ENCODE measurements at regions not wholly inside any gene's neighbourhood (a gene's known extent, or its start where the extent isn't known, plus 50 kb on each side); places are given as distances from the start of the nearest gene placed in this dataset.

GRCh38 chr6:23601811-23602345 lies 524.1 kb upstream of the NRSN1 start:
- H3K4me3 ChIP-seq (ENCODE audit: low read depth, low read length): no peak overlapping the region
- peak; percentile 5 for DNase-seq (ENCODE audit: low read depth)
- TF ChIP-seq CTCF (conservative IDR thresholded peaks at IDR 0.05; ENCODE audit: low read depth, low read length): no peak

DNA sequence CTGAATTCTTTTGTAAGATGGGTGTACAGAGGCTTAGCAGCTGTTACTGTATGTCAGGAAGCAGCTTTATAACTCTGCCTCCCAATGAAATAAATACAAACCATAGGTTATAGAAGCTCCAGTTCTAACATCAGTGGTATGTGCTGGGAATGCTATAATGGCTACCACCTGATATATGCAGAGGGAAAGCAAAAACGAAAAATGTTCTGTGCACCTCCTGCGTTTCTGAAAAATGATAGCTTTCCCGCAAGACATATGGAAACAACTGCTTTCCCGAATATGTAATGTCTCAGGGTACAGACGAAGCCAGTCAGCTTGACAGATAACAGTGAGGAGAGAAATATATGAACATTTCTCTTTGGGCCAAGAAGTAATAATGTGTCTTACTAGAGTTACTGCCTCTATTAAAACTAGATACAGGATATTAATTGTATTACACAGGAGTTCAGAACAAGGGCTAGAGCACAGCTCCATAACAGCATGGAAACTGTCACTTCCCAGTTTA lies 517.0 kb upstream of the NRSN1 start:
- H3K4me3 ChIP-seq (ENCODE audit: low read depth, low read length): no peak overlapping the region
- no peak for DNase-seq (ENCODE audit: low read depth)
- TF ChIP-seq CTCF (conservative IDR thresholded peaks at IDR 0.05; ENCODE audit: low read depth, low read length): no peak

DNA sequence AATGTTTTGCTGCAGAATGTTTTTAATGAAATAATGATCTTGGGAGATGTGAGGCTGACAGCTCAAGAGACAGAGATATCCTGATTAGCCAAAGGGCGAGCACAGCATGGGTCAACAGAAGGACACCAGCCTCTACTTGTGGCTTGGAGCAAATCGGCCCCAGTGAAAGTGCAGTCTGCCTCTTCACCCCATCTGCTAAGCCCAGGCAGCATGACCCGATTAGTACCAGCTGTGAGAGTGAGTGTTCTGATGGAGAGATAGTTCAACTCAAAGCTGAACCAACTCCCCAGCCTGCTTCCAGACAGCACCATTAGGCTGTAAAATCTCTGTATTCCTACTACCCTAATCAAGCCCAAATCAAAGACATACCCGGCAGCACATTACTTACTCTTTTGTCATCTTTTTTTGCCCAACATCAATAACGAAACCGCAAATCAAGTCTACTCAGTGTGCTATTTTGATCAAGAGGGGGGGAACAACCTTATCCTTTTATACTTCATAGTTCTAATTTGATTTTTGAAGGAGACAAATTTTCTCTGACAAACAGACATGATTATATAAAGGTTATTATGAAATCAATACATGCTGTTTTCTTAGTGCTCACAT lies 514.1 kb upstream of the NRSN1 start:
- no peak for DNase-seq (ENCODE audit: low read depth)
- H3K4me3 ChIP-seq (ENCODE audit: low read depth, low read length): no peak overlapping the region
- no peak for TF ChIP-seq CTCF (conservative IDR thresholded peaks at IDR 0.05; ENCODE audit: low read depth, low read length)

- H3K4me3 ChIP-seq (ENCODE audit: low read depth, low read length): no peak overlapping the region
- DNase-seq (ENCODE audit: low read depth): no peak
- TF ChIP-seq CTCF (conservative IDR thresholded peaks at IDR 0.05; ENCODE audit: low read depth, low read length): no peak
Measured at GRCh38 chr6:23618366-23618765, 507.6 kb upstream of the NRSN1 start.

DNA sequence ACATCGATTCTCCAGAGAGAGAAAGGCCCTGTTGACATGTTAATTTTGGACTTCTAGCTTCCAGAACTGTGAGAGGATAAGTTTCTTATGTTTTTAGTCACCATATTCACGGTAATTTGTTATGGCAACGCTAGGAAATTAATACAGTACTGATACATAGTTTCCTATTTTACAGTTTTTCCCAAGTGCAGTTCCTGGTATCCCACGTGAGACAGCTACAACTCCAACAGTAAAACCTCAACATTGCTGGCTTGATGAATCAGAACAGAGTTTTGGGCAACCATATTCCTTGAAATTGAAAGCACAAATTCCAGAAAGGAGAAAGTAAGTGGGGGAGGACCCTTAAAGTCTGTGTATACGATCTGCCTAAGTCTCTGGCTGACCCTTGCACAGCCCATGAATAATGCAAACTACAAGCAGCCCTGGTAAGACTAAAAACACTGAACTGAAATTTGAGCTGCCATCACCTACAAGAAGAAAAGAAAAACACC lies 505.1 kb upstream of the NRSN1 start:
- peak; percentile 56 for DNase-seq (ENCODE audit: low read depth)
- no peak overlapping the region for H3K4me3 ChIP-seq (ENCODE audit: low read depth, low read length)
- no peak for TF ChIP-seq CTCF (conservative IDR thresholded peaks at IDR 0.05; ENCODE audit: low read depth, low read length)

DNA sequence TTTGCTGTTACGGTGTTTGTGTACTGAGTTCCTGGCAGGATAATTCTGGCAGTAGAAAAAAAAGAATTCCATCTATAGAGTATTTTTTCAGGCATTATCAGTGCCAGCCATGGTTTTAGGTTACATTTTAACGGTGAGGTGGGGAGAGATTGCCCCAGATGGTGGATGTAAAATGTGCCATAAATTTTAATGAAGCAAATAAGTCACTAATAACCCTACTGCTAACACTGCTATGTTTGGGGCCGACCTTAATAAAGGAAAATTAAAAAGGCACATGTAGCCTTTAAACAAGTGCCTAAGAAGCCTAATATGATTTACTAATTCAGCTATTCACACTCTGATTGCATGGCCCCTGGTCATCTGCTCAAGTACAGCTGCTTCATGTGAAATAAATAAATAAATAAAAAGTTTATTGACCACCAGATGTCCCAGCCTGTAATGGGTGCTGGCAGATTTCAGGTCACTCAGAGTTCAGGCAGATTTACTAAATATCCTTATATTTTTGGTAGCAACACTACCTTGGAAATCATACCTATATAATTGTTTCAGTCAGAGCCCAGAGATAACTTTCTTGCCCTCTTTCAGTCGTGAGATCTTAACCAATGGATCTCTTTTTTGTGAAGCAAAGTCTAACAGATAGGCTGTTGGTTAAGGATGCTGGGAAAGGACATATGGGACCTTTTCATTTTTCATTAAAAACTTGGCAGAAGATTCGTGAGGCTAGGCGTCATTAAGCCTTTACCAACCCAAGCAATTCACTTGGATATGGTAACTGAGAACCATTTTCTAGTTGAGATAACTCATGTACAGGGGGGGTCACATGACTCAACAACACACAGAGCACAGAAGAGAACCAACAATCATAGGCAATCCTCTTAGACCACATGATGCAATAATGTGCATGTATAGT lies 495.0 kb upstream of the NRSN1 start:
- TF ChIP-seq CTCF (conservative IDR thresholded peaks at IDR 0.05; ENCODE audit: low read depth, low read length): no peak
- no peak for DNase-seq (ENCODE audit: low read depth)
- no peak overlapping the region for H3K4me3 ChIP-seq (ENCODE audit: low read depth, low read length)
